ENCODE measurements at regions not wholly inside any gene's neighbourhood (a gene's known extent, or its start where the extent isn't known, plus 50 kb on each side); places are given as distances from the start of the nearest gene placed in this dataset.

- TF ChIP-seq ETS1 (IDR thresholded peaks at IDR 0.05) (no peak), REST (IDR thresholded peaks at IDR 0.05; ENCODE audit: unreplicated experiment) (no peak), JUNB (IDR thresholded peaks at IDR 0.05; ENCODE audit: unreplicated experiment) (no peak), NANOG (IDR thresholded peaks at IDR 0.05; ENCODE audit: borderline replicate concordance) (no peak), EZH2 (IDR thresholded peaks at IDR 0.05; ENCODE audit: low read depth, unreplicated experiment) (no peak), EZH2phosphoT487 (IDR thresholded peaks at IDR 0.05; ENCODE audit: unreplicated experiment) (no peak), ZNF114 (CRISPR knock-in tag; IDR thresholded peaks at IDR 0.05) (no peak), CREB1 (CRISPR knock-in tag; IDR thresholded peaks at IDR 0.05; ENCODE audit: low read depth) (no peak), STAT1 (IDR thresholded peaks at IDR 0.05; ENCODE audit: unreplicated experiment) (no peak)
These were observed 302.1 kb downstream of the PCDH17 start (continued) for GRCh38 chr13:57933606-57934005.

GRCh38 chr13:57935965-57936364, 304.4 kb downstream of the PCDH17 start:
- H3K79me2 ChIP-seq (replicated peaks; ENCODE audit: insufficient read depth) = no peaks in the 10 kb centered on the region
- ATAC-seq (no peak), DNase-seq (ENCODE audit: low spot score) (no peak)
- no peaks in the 10 kb centered on the region for H3K9me2 ChIP-seq (ENCODE audit: insufficient read depth)
- no peak overlapping the region for H3K27ac ChIP-seq (ENCODE audit: low read depth)
- H3K27me3 ChIP-seq (ENCODE audit: insufficient read depth) = no peaks in the 10 kb centered on the region
- no peaks in the 10 kb centered on the region for H3K36me3 ChIP-seq (ENCODE audit: insufficient read depth)
- peaks cover 3% of the 10 kb centered on the region; the same call in 1 of the 2 replicates for H3K4me1 ChIP-seq (ENCODE audit: insufficient read depth)
- Mint-ChIP-seq H3K27me3 (ENCODE audit: insufficient read depth, low read depth, poor library complexity) (no peaks in the 10 kb centered on the region), H3K4me1 (peaks cover 9% of the 10 kb centered on the region; the same call in 2 of the 3 replicates), H3K36me3 (ENCODE audit: low read depth) (no peaks in the 10 kb centered on the region), H3K9me3 (no peaks in the 10 kb centered on the region), H3K4me3 (no peak overlapping the region), H3K27ac (no peak overlapping the region; the same call in 1 of the 2 replicates)
- no peak overlapping the region for H2AFZ ChIP-seq
- no peaks in the 10 kb centered on the region for H3F3A ChIP-seq (replicated peaks; ENCODE audit: low read depth)
- no peak overlapping the region for H3K4me2 ChIP-seq
- H4K20me1 ChIP-seq (replicated peaks; ENCODE audit: insufficient read depth) = no peaks in the 10 kb centered on the region
- no peak for TF ChIP-seq EZH2phosphoT487 (IDR thresholded peaks at IDR 0.05; ENCODE audit: unreplicated experiment)
- no peak overlapping the region for H3K4me3 ChIP-seq

- no peak for ATAC-seq
- H3K27ac ChIP-seq (ENCODE audit: low read depth) = no peak overlapping the region
- no peaks in the 10 kb centered on the region for H3K36me3 ChIP-seq (ENCODE audit: insufficient read depth)
- no peaks in the 10 kb centered on the region for H3K27me3 ChIP-seq (ENCODE audit: insufficient read depth)
- H3K4me1 ChIP-seq (ENCODE audit: insufficient read depth) = no peaks in the 10 kb centered on the region
- H3K9me3 Mint-ChIP-seq = peaks cover 14% of the 10 kb centered on the region
- H4K20me1 ChIP-seq (replicated peaks; ENCODE audit: insufficient read depth) = no peaks in the 10 kb centered on the region
- peaks cover 13% of the 10 kb centered on the region for H3K36me3 Mint-ChIP-seq (ENCODE audit: low read depth)
- H3K4me2 ChIP-seq = no peak overlapping the region
- peak overlapping the region; percentile 7; the same call in 1 of the 2 replicates for H3K27ac Mint-ChIP-seq
- H3K79me2 ChIP-seq (replicated peaks; ENCODE audit: insufficient read depth) = no peaks in the 10 kb centered on the region
- no peak overlapping the region for H3K4me3 Mint-ChIP-seq
- H3K4me3 ChIP-seq = no peak overlapping the region
- no peaks in the 10 kb centered on the region for H3K9me2 ChIP-seq (ENCODE audit: insufficient read depth)
- H2AFZ ChIP-seq = no peak overlapping the region; the same call in 1 of the 2 replicates
- no peaks in the 10 kb centered on the region for H3K4me1 Mint-ChIP-seq
- no peaks in the 10 kb centered on the region for H3F3A ChIP-seq (replicated peaks; ENCODE audit: low read depth)
- peaks cover 5% of the 10 kb centered on the region for H3K27me3 Mint-ChIP-seq (ENCODE audit: insufficient read depth, low read depth, poor library complexity)
- no peak for DNase-seq (ENCODE audit: low spot score)
- TF ChIP-seq ZNF331 (CRISPR knock-in tag; IDR thresholded peaks at IDR 0.05; ENCODE audit: low read depth) = no peak
- TF ChIP-seq EZH2phosphoT487 (IDR thresholded peaks at IDR 0.05; ENCODE audit: unreplicated experiment) = no peak
- no peak for TF ChIP-seq NANOG (IDR thresholded peaks at IDR 0.05; ENCODE audit: borderline replicate concordance)
- no peak for TF ChIP-seq STAT1 (IDR thresholded peaks at IDR 0.05; ENCODE audit: unreplicated experiment)
These were observed 314.8 kb downstream of the PCDH17 start for GRCh38 chr13:57946361-57946760.

Data from GM23338 (cell line).